ENCODE measurements at regions not wholly inside any gene's neighbourhood (a gene's known extent, or its start where the extent isn't known, plus 50 kb on each side); places are given as distances from the start of the nearest gene placed in this dataset.

DNA sequence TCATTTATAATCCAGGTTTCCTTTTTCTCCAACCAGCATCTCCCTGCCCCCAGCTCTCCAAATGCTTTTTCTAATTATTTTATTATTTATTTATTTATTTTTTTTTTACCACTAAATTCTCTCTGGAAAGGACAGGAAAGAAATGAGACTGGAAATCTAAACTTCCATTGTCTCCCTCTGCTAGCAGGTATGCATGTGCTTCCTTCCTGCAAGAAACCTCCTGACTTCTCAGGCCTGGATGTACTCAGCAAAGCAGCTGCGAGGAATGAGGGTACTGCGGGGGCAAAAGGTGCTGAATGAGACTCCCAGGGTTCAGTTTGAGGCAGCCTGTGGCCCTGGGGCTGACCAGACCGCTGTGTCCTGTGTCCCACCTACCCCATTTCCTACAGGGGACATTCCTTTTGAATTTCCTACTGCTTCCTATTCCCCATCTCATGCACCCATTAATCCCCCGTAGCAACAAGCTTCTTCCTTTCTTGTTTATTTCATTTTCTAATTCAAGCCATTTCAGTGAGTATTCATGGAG is 324.6 kb upstream of the IGFBP3 start:
- TF ChIP-seq EZH2phosphoT487 (IDR thresholded peaks at IDR 0.05; ENCODE audit: borderline replicate concordance), result no peak
- TF ChIP-seq, protein P1, sequence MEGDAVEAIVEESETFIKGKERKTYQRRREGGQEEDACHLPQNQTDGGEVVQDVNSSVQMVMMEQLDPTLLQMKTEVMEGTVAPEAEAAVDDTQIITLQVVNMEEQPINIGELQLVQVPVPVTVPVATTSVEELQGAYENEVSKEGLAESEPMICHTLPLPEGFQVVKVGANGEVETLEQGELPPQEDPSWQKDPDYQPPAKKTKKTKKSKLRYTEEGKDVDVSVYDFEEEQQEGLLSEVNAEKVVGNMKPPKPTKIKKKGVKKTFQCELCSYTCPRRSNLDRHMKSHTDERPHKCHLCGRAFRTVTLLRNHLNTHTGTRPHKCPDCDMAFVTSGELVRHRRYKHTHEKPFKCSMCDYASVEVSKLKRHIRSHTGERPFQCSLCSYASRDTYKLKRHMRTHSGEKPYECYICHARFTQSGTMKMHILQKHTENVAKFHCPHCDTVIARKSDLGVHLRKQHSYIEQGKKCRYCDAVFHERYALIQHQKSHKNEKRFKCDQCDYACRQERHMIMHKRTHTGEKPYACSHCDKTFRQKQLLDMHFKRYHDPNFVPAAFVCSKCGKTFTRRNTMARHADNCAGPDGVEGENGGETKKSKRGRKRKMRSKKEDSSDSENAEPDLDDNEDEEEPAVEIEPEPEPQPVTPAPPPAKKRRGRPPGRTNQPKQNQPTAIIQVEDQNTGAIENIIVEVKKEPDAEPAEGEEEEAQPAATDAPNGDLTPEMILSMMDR (conservative IDR thresholded peaks at IDR 0.05; ENCODE audit: low read length), result no peak
- Histone ChIP-seq H3K4me1 (ENCODE audit: insufficient read depth, low read length, poor library complexity, severe bottlenecking) (no peaks in the 10 kb centered on the region), H4K20me1 (ENCODE audit: insufficient read depth, low read length, poor library complexity, severe bottlenecking) (no peaks in the 10 kb centered on the region), H3K9me2 (replicated peaks; ENCODE audit: low read depth, low read length) (no peaks in the 10 kb centered on the region), H3K36me3 (ENCODE audit: insufficient read depth, low read length) (no peaks in the 10 kb centered on the region), H3K9me3 (ENCODE audit: insufficient read depth, low read depth, low read length) (no peaks in the 10 kb centered on the region), H3K9ac (ENCODE audit: low read depth, low read length, poor library complexity, severe bottlenecking) (no peak overlapping the region), H3K4me2 (ENCODE audit: low read depth, low read length, poor library complexity, severe bottlenecking) (no peak overlapping the region), H3K4me3 (ENCODE audit: low read length, poor library complexity, severe bottlenecking) (no peak overlapping the region), H2AFZ (ENCODE audit: low read length) (no peak overlapping the region), H3F3A (ENCODE audit: low read depth) (no peaks in the 10 kb centered on the region), H3K79me2 (ENCODE audit: insufficient read depth, low read length) (no peaks in the 10 kb centered on the region), H3K27me3 (ENCODE audit: insufficient read depth, low read length, poor library complexity, severe bottlenecking) (no peaks in the 10 kb centered on the region)

DNA sequence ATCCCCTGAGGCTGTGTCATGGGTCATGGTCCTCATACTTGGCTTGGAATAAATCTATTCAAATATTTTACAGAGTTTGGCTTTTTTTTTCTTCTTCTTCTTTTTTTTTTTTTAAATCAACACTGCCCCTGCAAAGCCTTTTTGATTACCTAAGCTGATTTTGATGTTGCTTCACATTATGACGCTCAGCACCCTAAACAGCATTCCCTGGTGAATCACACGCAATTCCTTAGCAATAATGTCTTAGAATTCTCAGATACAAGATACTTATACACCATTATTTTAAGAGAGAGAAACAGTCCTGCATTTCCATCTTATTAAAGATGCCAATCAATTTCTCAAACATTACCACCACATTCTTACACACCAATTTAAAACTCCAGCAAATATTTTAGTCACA is 323.7 kb upstream of the IGFBP3 start:
- no peak overlapping the region for H3K9ac ChIP-seq (ENCODE audit: low read depth, low read length, poor library complexity, severe bottlenecking)
- no peaks in the 10 kb centered on the region for H3K9me2 ChIP-seq (replicated peaks; ENCODE audit: low read depth, low read length)
- TF ChIP-seq, protein P1 (conservative IDR thresholded peaks at IDR 0.05; ENCODE audit: low read length), result no peak
- no peak for TF ChIP-seq EZH2phosphoT487 (IDR thresholded peaks at IDR 0.05; ENCODE audit: borderline replicate concordance)
- H4K20me1 ChIP-seq (ENCODE audit: insufficient read depth, low read length, poor library complexity, severe bottlenecking), result no peaks in the 10 kb centered on the region
- no peak overlapping the region for H3K4me2 ChIP-seq (ENCODE audit: low read depth, low read length, poor library complexity, severe bottlenecking)
- no peaks in the 10 kb centered on the region for H3K4me1 ChIP-seq (ENCODE audit: insufficient read depth, low read length, poor library complexity, severe bottlenecking)
- no peak overlapping the region for H2AFZ ChIP-seq (ENCODE audit: low read length)
- no peaks in the 10 kb centered on the region for H3K79me2 ChIP-seq (ENCODE audit: insufficient read depth, low read length)
- H3K9me3 ChIP-seq (ENCODE audit: insufficient read depth, low read depth, low read length), result no peaks in the 10 kb centered on the region
- H3K4me3 ChIP-seq (ENCODE audit: low read length, poor library complexity, severe bottlenecking), result no peak overlapping the region
- no peaks in the 10 kb centered on the region for H3F3A ChIP-seq (ENCODE audit: low read depth)
- H3K27me3 ChIP-seq (ENCODE audit: insufficient read depth, low read length, poor library complexity, severe bottlenecking), result no peaks in the 10 kb centered on the region
- H3K36me3 ChIP-seq (ENCODE audit: insufficient read depth, low read length), result no peaks in the 10 kb centered on the region

DNA sequence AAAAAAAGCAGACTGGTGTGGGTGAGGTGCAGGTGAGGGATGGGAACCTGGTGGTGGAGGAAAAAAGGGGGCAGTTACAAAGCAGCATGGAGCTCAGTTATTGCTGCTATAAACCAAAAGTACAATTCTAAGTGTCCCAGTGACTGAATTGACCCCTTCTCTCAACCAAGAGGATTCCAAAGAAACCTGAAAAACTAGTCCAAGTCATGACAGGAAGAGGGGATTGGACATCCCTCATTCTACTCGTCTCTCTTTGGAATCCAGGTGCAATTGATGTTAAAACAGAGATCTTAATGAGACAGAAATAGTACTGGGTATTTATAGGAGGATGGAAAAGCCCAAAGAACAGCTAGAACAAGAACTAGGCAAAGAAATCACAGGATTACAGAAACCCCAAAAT is 322.3 kb upstream of the IGFBP3 start:
- TF ChIP-seq, protein P1 (conservative IDR thresholded peaks at IDR 0.05; ENCODE audit: low read length), result no peak
- no peak for TF ChIP-seq EZH2phosphoT487 (IDR thresholded peaks at IDR 0.05; ENCODE audit: borderline replicate concordance)
- Histone ChIP-seq H3F3A (ENCODE audit: low read depth) (no peaks in the 10 kb centered on the region), H3K79me2 (ENCODE audit: insufficient read depth, low read length) (no peaks in the 10 kb centered on the region), H3K27me3 (ENCODE audit: insufficient read depth, low read length, poor library complexity, severe bottlenecking) (no peaks in the 10 kb centered on the region), H3K9me2 (replicated peaks; ENCODE audit: low read depth, low read length) (no peaks in the 10 kb centered on the region), H3K9me3 (ENCODE audit: insufficient read depth, low read depth, low read length) (no peaks in the 10 kb centered on the region), H3K4me1 (ENCODE audit: insufficient read depth, low read length, poor library complexity, severe bottlenecking) (no peaks in the 10 kb centered on the region), H3K9ac (ENCODE audit: low read depth, low read length, poor library complexity, severe bottlenecking) (no peak overlapping the region), H4K20me1 (ENCODE audit: insufficient read depth, low read length, poor library complexity, severe bottlenecking) (no peaks in the 10 kb centered on the region), H3K4me3 (ENCODE audit: low read length, poor library complexity, severe bottlenecking) (no peak overlapping the region), H2AFZ (ENCODE audit: low read length) (no peak overlapping the region), H3K36me3 (ENCODE audit: insufficient read depth, low read length) (no peaks in the 10 kb centered on the region), H3K4me2 (ENCODE audit: low read depth, low read length, poor library complexity, severe bottlenecking) (no peak overlapping the region)
